ENCODE measurements at regions not wholly inside any gene's neighbourhood (a gene's known extent, or its start where the extent isn't known, plus 50 kb on each side); places are given as distances from the start of the nearest gene placed in this dataset.

GRCh38 chrX:66410806-66411205 is 228.1 kb downstream of the EDA2R start:
- TF ChIP-seq NFRKB (IDR thresholded peaks at IDR 0.05) (no peak), SUZ12 (IDR thresholded peaks at IDR 0.05) (no peak), HDGF (IDR thresholded peaks at IDR 0.05; ENCODE audit: borderline replicate concordance) (no peak), FOXM1 (IDR thresholded peaks at IDR 0.05; ENCODE audit: borderline replicate concordance) (no peak), SP1 (IDR thresholded peaks at IDR 0.05) (no peak), ARNT (IDR thresholded peaks at IDR 0.05) (no peak), ELF4 (IDR thresholded peaks at IDR 0.05) (no peak), ZNF384 (IDR thresholded peaks at IDR 0.05) (no peak), BHLHE40 (IDR thresholded peaks at IDR 0.05; ENCODE audit: borderline replicate concordance) (no peak), FOXK2 (IDR thresholded peaks at IDR 0.05) (no peak), PKNOX1 (IDR thresholded peaks at IDR 0.05) (no peak), TARDBP (IDR thresholded peaks at IDR 0.05) (no peak)

Data from HEK293T (cell line).